Testis (tissue), 2 donors: ENCODE measurements at regions not wholly inside any gene's neighbourhood (a gene's known extent, or its start where the extent isn't known, plus 50 kb on each side); places are given as distances from the start of the nearest gene placed in this dataset.

Experiments used
- CTCF ChIP-seq, 3 experiments: fragments of 450-650 bp in 2 of 3; fragments of 200-600 bp in 1 of 3; sonication (generic) in 1 of 3; IDR thresholded peaks; one replicate each; pipeline ENCODE4 v1.5.1; 2016 to 2019; ENCODE audit warnings: antibody characterized with exemption in 3 of 3, mild to moderate bottlenecking in 2 of 3, moderate library complexity in 1 of 3
- POLR2A ChIP-seq: fragments of 450-650 bp; IDR thresholded peaks from one replicate; pipeline ENCODE4 v1.6.1; 2017; ENCODE audit warnings: antibody characterized with exemption, mild to moderate bottlenecking, moderate library complexity

- TF ChIP-seq CTCF (IDR thresholded peaks at IDR 0.05) = no peak
- TF ChIP-seq POLR2A = no peak
Observed at GRCh38 chr17:34765291-34765690, 185.9 kb downstream of the TMEM132E start.
